Heart right ventricle (tissue), 16 donors: ENCODE measurements at regions not wholly inside any gene's neighbourhood (a gene's known extent, or its start where the extent isn't known, plus 50 kb on each side); places are given as distances from the start of the nearest gene placed in this dataset.
"Not testable (repeated sequence)": the region's sequence is repeated elsewhere in the genome, so short reads cannot be mapped to it uniquely, and the experiment has no call there.

Experiments used
- ATAC-seq, 8 donors: fragments of 200-7000 bp; cut with Tn5 transposase; one replicate each; pipeline ENCODE4 v1.9.1; 2020; ENCODE audit warnings: mild to moderate bottlenecking in 8 of 8, moderate library complexity in 8 of 8, moderate number of reproducible peaks in 1 of 8
- DNase-seq, 2 donors: peaks; one replicate each; pipeline ENCODE4 v3.0.0-alpha.2; 2020
- H3K27ac ChIP-seq, 10 donors: fragments of 200-600 bp; sonication (generic) in 2 of 10; one replicate each; pipeline versions ENCODE4 v1.5.0 to v1.8.0; 2020 to 2022; ENCODE audit warnings: mild to moderate bottlenecking in 3 of 10
- H3K27me3 ChIP-seq, 7 donors: fragments of 200-600 bp; one replicate each; pipeline ENCODE4 v1.8.0; 2021 to 2022; ENCODE audit warnings: mild to moderate bottlenecking in 2 of 7
- H3K36me3 ChIP-seq, 9 donors: fragments of 200-600 bp; sonication (generic) in 1 of 9; one replicate each; pipeline versions ENCODE4 v1.5.0 to v1.8.0; 2020 to 2022; ENCODE audit warnings: mild to moderate bottlenecking in 2 of 9
- H3K4me1 ChIP-seq, 9 donors: fragments of 200-600 bp; sonication (generic) in 1 of 9; one replicate each; pipeline versions ENCODE4 v1.5.0 to v1.8.0; 2020 to 2022; ENCODE audit warnings: mild to moderate bottlenecking in 4 of 9
- H3K4me3 ChIP-seq, 10 donors: fragments of 200-600 bp; sonication (generic) in 2 of 10; one replicate each; pipeline versions ENCODE4 v1.5.0 to v1.8.0; 2020 to 2022; ENCODE audit warnings: mild to moderate bottlenecking in 7 of 10, moderate library complexity in 2 of 10
- H3K9me3 ChIP-seq, 11 donors: fragments of 200-600 bp in 10 of 11; sonication (generic) in 2 of 11; one replicate each; pipeline versions ENCODE4 v1.5.0 to v1.8.0; 2013 to 2022; ENCODE audit warnings: mild to moderate bottlenecking in 2 of 11, control low read depth in 1 of 11, moderate library complexity in 1 of 11
- CTCF ChIP-seq, 9 donors: fragments of 200-600 bp; sonication (generic) in 2 of 9; IDR thresholded peaks; one replicate each; pipeline versions ENCODE4 v1.5.0 to v1.8.0; 2021 to 2022; ENCODE audit warnings: antibody characterized with exemption in 9 of 9, mild to moderate bottlenecking in 5 of 9, moderate library complexity in 1 of 9
- WGBS, 2 donors: extraction: QIAGEN DNeasy Blood & Tissue Kit; methylation state at CpG; one replicate each; pipeline ENCODE4 v1.1.7; 2013; ENCODE audit warnings: inconsistent platforms in 1 of 2; 5-methylcytosine and 5-hydroxymethylcytosine counted together
- intact Hi-C, 10 donors: fragments of 100-400 bp; cut with DNase I; formaldehyde crosslinking; loops; one replicate each; pipeline versions ENCODE4 v1.11.1 to v1.14.2; 2022
- donor health status: Arrhythmogenic right ventricular cardiomyopathy.
- donor health status: ischemic (EF 13 %, LVEDD 7.1; RV severe dilation, severe dysfunction).
- donor health status: healthy with polysubstance abuse.
- donor health status: DM: no; HTN: yes; CAD: no.
- donor health status: DM: no; HTN: no; CAD: no.
- donor health status: ischemic (EF 25% LVEDD 6.9; RV normal size, moderate dysfunction).
- donor health status: ischemic (EF 25% LVEDD 5.7; RV mildly dilated, moderate dysfunction).
- donor health status: healthy.
- donor health status: DM: yes; HTN: yes; CAD: no.
- donor health status: Ischemic cardiomyopathy.
- donor health status: ischemic (EF 35%, LVEDD 5.7; RV mildly dilated, moderate dysfunction).
- donor health status: nonischemic (EF 11% LVEDD 7.7; RV severe dilation, severe dysfunction).
- donor health status: DM: yes; HTN: yes; CAD: no.
- donor health status: PGD.
- donor health status: ischemic (EF 29% LVEDD 5.4; RV normal size, mild dysfunction).
- donor health status: nonischemic (EF 23%, LVEDD 6.1; RV moderate dilation, normal function).

DNA sequence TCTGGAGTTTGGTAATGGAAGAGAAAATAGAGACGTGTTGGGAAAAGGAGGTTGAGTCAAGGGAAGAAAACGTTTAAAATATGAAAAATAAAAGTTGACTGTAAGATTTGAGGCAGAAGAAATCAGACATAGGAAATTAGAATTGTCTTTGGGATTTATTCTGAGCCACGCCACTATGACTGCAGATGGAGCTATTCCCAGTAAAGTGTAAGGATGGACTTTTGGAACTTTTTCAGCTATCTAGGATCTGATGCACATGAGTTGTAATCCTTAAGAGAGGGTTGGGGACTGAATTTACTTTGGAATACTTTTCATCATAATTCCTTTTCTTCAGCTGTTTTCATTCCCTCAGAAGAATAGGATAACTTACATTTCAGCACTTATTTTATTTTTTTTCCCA is 336.7 kb downstream of the FAM170A start:
- Histone ChIP-seq H3K4me3 (no peak overlapping the region), H3K4me1 (peaks cover 0 to 5% (median 0%) of the 10 kb centered on the region in 9 donors), H3K36me3 (no peaks in the 10 kb centered on the region), H3K27me3 (no peaks in the 10 kb centered on the region), H3K9me3 (peaks cover 0 to 23% (median 4%) of the 10 kb centered on the region in 11 donors), H3K27ac (peak overlapping the region in 1 of 10 donors; percentile 6)
- DNase-seq (no peak), ATAC-seq (peak in 4 of 8 donors; percentile 57 to 77 (median 69))
- 55 to 58% methylated on average over 3 of the region's 3 CpGs for WGBS, 2 donors
- intact Hi-C loops, result loop anchor here in 2 of 10 donors (5.0 to 10.0 kb wide), 4 partner anchors 86 to 839 kb away; partner anchors contain the start of gene PRR16 (in 2 of the 2)
- peak in 7 of 9 donors; percentile 14 to 52 (median 34) for TF ChIP-seq CTCF (IDR thresholded peaks at IDR 0.05)

- H3K4me1 ChIP-seq, result peaks cover 0 to 5% (median 0%) of the 10 kb centered on the region in 9 donors
- H3K27me3 ChIP-seq, result no peaks in the 10 kb centered on the region
- ATAC-seq (peak in 4 of 8 donors; percentile 28 to 67 (median 50)), DNase-seq (peak in 1 of 2 donors; percentile 5)
- no peaks in the 10 kb centered on the region for H3K36me3 ChIP-seq
- H3K4me3 ChIP-seq, result no peak overlapping the region
- peaks cover 0 to 20% (median 4%) of the 10 kb centered on the region in 11 donors for H3K9me3 ChIP-seq
- TF ChIP-seq CTCF (IDR thresholded peaks at IDR 0.05), result no peak
- WGBS, 2 donors, result 49 to 62% methylated on average over 2 of the region's 2 CpGs
- intact Hi-C loops, result loop anchor here in 2 of 10 donors (5.0 to 10.0 kb wide), 4 partner anchors 84 to 836 kb away; partner anchors contain the start of gene PRR16 (in 2 of the 2)
- H3K27ac ChIP-seq, result no peak overlapping the region
These were observed 339.3 kb downstream of the FAM170A start for GRCh38 chr5:119968690-119969089.

DNA sequence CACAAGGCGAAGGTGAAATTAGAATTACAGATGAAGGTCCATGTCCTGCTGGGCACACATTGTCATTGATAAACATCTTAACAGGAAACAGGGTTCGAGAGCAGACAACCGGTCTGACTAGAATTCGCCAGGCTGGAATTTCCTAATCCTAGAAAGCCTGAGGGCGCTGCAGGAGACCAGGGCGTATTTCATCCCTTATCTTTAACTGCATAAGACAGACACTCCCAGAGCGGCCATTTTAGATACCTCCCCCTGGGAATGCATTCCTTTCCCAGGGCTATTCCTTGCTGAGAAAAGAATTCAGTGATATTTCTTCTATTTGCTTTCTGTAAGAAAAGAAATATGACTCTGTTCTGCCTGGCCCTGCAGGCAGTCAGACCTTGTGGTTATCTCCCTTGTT is 357.7 kb downstream of the FAM170A start:
- H3K36me3 ChIP-seq, H3K4me1 ChIP-seq, H3K27me3 ChIP-seq, DNase-seq, intact Hi-C loops, H3K27ac ChIP-seq, H3K4me3 ChIP-seq, ATAC-seq: not testable (repeated sequence)
- H3K9me3 ChIP-seq, result peaks cover 0 to 25% (median 7%) of the 10 kb centered on the region in 11 donors
- WGBS, 2 donors, result 75% methylated on average over 7 of the region's 7 CpGs

GRCh38 chr5:119991625-119992024 is 362.3 kb downstream of the FAM170A start:
- H3K4me3 ChIP-seq, result no peak overlapping the region
- no peak for TF ChIP-seq CTCF (IDR thresholded peaks at IDR 0.05)
- H3K27me3 ChIP-seq, result no peaks in the 10 kb centered on the region
- H3K4me1 ChIP-seq, result no peaks in the 10 kb centered on the region
- intact Hi-C loops, result no loop called here
- DNase-seq, result no peak
- 53 to 60% methylated on average over 3 of the region's 3 CpGs for WGBS, 2 donors
- H3K36me3 ChIP-seq, result no peaks in the 10 kb centered on the region
- ATAC-seq, result no peak
- H3K9me3 ChIP-seq, result peaks cover 0 to 12% (median 7%) of the 10 kb centered on the region in 11 donors
- H3K27ac ChIP-seq, result no peak overlapping the region

GRCh38 chr5:119996128-119996527 is 366.8 kb downstream of the FAM170A start:
- WGBS, 2 donors, result 75 to 89% methylated on average over 2 of the region's 2 CpGs
- Histone ChIP-seq H3K4me3 (no peak overlapping the region), H3K36me3 (no peaks in the 10 kb centered on the region), H3K27ac (no peak overlapping the region), H3K27me3 (no peaks in the 10 kb centered on the region), H3K4me1 (no peaks in the 10 kb centered on the region), H3K9me3 (no peaks in the 10 kb centered on the region)
- DNase-seq, result no peak
- no peak for ATAC-seq
- no peak for TF ChIP-seq CTCF (IDR thresholded peaks at IDR 0.05)
- intact Hi-C loops, result no loop called here
